Muscle of arm (tissue), 1 donor: ENCODE measurements at regions not wholly inside any gene's neighbourhood (a gene's known extent, or its start where the extent isn't known, plus 50 kb on each side); places are given as distances from the start of the nearest gene placed in this dataset.

ENCODE experiments used
- DNase-seq: peaks from one replicate; pipeline ENCODE4 v3.0.0-alpha.2; 2013

DNA sequence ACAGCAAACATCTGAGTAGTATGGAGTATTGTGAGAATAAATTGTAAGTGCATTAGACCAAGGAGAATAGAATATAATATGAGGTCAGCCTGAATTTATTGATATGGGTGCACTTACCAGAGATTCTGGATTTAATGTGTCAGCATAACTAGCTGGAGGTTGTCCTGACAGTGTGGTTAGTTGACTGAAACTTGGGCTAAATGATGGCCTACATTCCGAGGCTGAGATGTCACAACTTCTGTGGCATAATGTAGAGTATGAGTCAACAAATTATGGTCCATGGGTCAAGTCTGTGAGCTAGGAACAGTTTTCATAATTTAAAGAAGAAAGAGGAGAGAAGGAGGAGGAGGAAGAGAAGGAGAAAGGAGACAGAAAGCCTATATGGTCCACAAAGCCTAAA is 127.6 kb downstream of the QPCT start:
- no peak for DNase-seq

DNA sequence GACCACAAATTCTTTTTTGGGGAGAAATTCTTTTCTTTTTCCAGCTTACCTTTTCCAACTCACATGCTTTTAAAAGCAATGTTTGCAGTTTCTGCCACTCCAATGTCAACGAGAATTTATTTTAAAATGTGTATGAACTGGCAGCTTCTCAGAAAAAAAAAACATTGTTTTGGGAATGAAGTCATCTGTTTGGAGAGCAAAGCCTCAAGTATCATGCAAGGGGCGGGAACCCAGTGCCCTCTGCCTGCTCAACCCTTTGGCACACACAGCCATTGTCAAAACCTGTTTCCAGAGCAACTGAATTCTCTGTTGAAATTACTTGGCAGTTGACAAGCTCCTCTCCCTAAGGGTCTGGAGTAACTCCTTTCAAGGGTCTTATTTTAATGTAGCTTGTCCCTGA is 128.5 kb downstream of the QPCT start:
- no peak for DNase-seq

DNA sequence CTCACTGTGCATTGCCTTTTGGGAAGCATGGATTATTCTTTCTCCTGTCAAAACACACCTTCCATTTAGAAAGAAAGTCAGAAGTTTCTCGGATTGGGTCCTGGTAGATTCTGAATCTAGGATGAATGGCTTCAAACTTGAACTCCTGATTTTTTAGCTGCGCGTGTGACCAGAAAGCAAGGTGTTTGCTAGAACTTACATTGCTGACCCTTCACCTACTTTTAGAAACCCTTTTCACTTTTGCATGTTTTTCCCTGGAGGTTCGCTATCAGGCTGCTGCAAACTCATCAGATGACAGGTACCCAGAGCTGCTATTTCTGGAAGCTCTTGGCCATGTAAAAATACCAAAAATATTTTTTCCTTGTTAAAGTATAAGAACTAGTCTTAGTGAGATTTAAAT is 132.0 kb downstream of the QPCT start:
- DNase-seq = no peak

DNA sequence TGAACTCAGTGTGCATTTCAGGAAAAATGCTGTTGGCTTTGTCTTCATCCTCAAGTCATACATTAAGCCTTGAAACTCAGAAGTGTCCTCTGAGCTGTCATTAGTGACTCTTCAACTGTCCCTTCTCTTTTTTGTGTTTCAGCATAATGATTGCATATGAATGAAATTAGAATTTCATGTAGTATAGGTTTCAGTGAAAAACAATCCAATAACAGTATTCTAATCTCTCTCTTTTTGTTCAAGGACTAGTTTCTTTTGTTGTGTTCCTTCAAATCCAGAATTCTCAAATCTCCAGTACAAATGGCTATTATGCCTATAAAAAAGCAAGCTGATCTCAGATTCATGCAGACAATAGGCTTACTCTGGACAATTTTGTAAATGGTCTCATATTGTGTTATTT is 133.5 kb downstream of the QPCT start:
- DNase-seq = no peak

DNA sequence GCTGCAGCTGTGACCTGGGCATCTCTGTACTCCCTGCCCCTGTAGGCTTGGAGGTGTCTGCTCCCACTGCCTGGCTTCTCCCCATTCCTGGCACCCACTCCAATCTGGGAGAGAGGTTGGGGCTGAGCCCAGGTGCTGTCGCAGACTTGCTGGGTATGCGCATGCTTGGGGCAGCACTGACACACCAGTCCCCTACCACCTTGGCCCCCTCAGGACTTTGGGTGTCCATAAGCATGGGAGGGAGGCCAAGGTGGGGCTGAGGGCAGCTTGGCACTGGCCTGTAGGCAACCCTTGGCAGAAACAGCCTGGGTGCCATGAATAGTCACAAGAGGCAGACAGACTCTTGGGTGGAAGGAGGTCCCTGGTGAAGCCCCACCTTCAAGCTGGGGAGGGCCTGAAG is 136.8 kb downstream of the QPCT start:
- DNase-seq = no peak

DNA sequence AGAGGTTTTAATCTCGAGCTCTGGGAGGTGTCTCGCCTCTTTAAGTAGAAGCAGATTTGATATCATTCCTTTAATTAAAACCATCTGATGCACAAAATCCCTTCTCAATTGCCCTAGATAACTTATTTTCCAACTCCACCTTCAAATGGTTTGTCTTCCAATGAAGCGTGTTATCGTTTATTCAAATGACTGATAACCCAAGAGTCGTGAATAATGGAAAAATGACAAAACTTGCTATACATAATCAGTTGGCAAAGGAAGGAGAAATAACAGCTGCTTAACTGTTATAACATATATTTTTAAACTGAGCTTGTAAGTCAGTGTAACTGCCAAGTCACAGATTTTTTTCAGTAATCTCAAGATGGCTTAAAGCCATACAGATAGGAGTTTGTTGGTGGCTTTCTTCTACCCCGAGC is 144.6 kb downstream of the QPCT start:
- peak; percentile 24 for DNase-seq

DNA sequence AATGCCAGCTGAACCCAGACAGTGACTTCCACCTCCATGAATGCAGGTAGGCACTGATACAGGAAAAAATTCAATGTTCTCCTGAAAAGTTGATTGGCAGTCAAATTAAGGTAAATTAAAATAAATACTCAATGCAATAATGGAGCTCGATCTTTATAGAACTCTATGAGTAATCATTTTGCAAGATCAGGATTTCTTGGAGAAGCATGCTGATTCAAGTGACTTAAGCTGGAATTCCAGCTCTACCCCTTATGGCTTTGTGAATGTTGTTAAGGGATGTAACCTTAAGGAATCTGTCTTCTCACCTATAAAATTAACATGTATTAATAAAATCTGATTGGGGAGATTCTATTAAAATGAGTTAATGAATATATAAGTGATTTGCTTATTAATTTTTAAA is 145.1 kb downstream of the QPCT start:
- no peak for DNase-seq

DNA sequence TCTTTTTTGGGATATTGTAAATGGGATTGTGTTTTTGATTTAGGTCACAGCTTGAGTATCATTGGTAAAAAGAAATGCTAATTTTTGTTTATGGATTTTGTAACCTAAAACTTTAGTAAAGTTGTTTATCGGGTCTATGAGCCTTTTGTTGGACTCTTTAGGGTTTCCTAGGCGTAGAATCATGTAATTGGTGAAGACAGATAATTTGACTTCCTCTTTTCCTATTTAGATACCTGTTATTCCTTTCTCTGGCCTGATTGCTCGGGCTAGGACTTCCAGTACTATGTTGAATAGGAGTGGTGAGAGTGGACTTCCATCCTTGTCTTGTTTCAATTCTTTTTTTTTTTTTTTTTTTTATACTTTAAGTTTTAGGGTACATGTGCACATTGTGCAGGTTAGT is 149.0 kb downstream of the QPCT start:
- no peak for DNase-seq

DNA sequence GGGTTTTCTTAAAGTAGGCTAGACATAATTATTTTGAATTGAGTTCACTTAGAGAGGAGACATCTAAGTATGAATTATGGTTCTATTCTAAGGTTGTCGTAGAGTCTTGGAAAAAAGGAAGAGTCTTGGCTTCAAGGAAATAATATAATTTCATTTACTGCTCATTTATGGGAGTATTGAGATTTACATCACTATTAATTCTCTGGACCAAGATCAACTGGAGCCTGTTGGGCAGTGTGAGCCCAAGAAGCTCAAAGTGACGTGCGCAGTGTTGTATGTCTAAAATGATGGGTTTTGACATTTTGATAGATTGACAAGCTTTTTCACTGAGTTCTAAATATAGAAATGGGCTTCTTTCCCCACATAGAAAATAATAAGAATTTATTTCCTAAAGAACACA is 154.7 kb downstream of the QPCT start:
- DNase-seq = no peak

DNA sequence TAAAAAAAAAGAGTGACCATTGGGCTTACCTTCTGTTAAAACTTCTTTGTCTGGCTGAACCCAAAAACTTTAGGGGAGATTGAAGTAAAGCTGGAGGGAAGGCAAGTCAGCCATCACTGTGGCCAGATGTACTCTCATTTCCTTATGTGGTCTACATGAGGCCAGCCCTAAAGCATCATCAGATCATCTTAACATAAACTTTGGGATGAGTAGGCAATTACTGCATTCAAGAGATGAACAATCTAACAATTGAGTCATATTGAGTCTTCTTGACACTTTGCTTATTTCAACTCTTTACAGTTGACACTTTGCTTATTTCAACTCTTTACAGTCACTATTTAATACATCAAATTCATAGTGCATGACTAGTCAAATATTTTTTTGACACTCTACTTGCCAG is 155.6 kb downstream of the QPCT start:
- DNase-seq = no peak

DNA sequence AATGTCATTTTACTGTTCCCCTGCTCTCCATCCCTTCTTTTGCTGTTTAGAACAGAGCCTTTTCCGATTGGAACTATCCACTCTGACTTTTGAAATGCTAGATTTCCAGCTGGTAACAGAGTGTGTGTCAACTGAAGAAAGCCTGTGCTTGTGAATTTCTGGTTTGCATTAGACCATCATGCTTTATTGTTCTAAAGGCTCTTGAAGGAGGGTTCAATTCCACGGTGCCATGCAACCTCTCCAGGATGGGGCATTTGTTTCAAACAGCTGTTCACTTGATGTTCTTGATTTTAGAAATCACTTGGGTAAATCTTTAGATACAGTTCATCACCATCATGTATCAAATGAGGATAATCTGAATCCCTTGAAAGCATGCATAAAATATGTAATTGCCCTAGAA is 156.7 kb downstream of the QPCT start:
- no peak for DNase-seq

DNA sequence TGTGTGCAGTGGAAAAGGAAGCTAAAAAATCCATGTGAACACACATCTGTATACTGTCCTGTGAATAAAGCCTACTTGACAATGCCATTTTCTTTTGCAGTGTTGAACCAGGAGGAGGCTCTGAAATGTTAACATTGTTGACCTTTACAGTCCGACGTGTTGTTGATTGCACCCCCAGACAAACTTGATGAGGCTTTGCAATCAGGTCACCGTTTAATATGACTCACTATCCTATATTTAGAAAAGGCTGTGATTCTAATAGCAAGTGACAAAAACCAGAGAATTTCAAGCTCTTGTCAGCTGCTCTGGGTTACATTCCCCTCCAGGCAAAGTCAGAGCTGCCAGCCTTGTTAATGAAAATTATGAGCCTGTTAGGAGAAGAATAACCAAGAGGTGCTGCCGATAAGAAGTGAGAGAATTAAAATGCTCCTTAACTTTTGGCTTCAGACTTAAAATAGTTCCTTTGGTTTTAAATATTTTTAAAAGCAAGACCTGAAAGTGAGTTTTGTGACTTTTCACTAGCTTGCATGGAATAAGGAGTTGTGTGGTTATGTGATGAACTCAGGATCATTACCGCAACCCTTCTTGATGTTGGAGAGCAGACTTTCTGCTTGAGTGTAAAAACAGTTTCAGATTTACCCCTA is 162.1 kb downstream of the QPCT start:
- no peak for DNase-seq

DNA sequence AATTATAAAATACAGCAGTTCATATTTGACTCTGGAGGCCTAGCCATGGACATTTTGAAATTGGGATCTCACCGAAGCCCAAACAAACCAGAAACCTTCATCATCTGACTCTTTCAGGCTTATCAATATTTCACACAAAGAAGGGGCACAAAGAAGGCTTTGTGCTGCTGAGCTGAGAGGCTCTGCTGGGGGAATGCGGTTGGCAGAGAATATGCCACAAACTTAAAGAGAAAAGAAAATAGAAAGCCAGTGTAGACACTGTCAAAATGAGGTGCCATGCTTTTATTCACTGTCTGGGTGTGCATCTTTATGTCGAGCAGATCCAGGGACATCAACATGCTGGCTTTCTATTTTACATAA is 162.6 kb downstream of the QPCT start:
- no peak for DNase-seq

DNA sequence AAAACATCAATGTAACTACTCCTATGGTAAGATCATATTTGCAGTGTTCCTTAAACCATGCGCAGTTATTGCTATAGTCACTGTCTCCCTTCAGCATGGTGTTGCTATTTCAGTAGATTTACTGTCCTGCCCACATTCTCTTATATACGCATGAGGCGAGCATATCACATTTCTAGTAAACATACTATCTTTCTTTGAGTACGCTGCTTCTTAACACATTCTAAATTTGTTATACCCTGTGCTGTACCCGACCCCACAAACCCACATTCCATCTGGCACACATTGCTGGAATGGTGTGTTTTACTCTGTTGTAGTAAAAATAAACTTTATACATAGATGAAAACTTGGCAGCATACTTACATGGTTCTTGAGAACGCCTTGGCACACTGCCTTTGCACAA is 163.3 kb downstream of the QPCT start:
- DNase-seq = no peak

DNA sequence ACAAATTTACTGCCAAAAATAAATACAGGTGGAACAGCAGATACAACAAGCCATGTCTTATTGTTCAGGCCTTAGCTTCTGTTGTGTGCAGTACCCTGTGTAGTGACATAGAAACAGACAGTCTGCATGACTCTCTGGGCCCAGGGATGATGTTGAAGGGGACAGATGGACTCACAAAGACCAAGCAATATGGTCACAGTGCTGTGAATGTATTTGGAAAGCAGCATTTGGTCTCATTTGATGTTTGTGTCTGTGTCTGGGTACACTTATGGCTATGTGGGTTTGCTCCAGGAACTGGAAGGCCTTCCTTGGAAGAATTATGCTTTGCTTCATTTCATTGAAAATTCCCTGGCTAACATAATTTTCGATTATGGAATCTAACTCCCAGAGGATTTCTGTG is 158.5 kb downstream of the CDC42EP3 start:
- no peak for DNase-seq

DNA sequence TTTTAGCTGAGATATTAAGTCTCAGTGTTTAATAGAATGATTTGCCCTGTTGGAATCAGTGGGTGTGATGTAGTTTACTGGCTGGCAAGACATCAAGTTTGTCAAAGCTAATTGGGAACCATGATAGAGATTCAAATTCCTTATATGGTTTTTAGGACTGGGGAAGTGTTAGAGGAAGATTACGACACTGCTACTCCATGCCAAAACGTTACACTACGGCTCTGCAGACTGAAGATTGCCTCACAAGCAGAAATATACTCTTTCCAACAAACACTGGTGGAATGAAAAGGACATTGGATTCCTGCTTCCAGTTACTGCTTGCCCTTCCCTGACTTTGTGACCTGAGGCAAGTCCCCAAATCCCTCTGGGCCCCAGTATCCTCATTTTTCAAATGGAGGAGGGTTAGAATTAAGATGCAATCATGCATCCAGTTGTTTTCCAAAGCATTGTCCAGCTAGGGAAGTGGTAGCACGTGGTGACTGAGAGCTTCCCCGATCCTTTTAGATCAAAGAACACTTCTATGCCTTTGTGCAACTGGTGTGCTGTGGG is 147.6 kb downstream of the CDC42EP3 start:
- peak; percentile 86 for DNase-seq

DNA sequence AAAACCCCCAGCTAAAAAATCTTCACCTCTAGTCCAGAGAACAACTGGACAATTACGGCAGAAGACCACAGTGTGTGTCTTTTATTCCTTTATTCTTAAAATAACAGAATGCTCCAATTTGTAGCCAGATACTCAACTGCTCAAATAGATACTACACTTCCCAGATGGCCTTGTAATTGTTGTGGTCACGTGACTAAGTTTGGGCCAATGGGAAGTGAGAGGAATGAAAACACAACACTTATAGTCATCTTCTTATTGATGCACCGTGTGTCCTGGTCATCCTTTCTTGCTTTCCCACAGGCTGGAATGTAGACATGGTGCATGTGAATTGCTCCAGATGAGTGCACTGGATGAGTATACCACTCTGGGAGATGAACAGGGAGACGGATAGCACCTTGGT is 145.1 kb downstream of the CDC42EP3 start:
- DNase-seq = no peak

DNA sequence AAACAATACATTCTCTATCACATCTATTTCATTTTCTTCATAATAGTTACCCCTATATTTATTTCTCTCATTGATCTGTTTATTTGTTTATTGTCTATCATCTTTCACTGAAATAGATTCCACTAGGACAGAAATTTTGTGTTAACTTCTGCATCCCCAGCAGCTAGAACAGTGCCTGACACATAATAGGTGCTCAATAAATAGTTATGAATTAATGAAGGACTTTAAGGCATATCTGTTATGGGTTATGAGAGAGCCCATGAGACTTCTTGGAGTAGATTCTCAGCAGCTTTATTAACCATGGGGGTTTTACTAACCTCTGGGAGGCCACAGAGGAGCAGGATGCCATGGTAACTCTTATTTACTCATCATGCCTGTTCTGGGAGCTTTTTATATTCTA is 144.6 kb downstream of the CDC42EP3 start:
- DNase-seq = no peak

DNA sequence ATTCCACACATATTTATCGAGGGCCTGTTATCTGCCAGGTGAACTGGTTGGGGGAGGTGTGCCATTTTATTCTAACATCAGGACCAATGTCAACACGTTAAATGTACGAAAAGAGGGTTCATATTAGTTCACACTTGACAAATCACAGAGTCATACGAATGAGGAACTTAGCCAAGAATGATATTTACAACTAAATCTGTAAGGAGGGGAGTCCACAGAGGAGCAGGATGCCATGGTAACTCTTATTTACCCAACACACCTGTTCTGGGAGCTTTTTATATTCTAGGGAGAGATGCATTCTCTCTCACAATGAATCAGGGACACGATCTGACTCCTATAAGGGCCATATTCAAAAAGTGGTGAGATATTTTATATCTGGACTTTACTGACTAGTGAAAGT is 144.1 kb downstream of the CDC42EP3 start:
- DNase-seq = no peak

DNA sequence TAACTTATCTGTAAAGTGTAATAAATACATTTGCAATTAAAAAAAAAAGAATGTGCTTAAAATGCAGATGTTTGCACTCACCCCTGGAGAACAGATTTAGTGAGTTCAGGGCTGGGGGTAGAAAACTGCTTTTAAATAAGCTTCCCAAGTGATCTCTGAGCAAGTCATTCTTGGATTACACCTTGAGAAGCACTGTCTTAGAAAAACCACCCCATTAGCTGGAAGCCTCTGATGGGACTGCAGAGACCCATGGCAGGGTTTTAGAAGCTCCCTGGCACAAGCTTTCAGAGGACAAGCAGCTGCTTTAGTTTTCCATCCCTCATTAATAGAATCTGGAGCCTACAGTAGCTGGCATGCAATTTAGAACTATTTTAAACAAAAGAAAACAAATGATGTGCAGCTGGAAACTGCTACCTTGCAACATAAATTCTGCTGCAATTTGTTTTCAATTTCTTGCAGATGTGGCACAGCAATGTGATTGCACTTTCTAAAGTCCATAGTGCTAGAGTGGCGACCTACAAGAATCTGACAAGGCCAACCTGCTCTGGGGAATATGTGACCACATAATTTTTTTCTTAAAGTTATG is 141.5 kb downstream of the CDC42EP3 start:
- DNase-seq = peak; percentile 35

DNA sequence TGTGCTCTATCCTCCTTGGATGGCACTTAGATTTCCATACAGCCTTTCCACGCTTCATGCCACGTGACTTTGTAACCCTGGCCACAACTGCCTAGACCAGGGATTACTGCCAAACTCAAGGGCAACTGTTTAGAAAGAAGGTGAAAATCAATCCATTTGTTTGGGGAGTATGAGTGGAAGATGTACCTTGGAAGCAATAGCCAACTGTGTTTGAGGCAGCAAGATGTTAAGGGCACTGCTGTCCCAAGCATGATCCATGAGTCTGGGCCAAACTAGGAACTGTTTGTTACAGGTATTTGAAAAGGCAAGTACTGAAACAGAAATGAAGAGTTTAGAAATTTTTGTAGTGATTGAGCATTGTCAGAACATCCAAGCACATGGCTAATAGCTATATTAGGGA is 138.9 kb downstream of the CDC42EP3 start:
- DNase-seq = no peak

DNA sequence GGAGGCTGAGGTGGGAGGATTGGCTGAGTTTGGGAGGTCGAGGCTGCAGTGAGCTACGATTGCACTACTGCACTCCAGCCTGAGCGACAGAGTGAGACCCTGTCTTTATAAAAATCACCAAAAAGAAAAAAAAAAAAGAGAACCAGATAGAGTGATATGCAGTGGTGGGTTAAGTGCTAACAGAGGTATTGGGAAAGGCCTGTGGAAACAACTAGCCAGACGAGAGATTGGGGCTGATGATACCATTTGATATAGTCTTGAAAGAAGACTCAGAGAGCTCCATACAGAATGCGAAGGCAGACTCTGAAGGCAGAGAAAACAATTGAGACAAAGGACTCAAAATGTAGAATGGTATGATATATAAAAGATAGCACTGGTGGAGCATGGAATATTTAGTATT is 134.1 kb downstream of the CDC42EP3 start:
- DNase-seq = no peak

DNA sequence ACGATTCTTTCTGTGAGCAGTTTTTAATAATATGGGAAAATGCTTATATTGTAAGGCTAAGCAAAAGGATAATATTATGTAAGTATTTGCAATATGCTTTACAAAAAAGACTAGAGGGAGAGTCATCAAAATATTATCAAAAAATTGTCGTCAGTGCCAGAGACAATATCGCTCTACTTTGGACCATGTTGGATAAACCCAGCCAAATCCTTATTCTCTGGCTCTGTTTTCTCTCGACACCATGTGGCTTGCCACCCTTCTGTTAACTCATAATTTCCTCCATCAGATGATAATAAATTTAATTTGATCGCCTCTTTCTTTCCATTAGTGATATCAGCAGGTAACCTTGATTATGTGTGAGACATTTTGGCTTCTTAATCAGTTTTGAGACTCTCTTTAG is 129.9 kb downstream of the CDC42EP3 start:
- no peak for DNase-seq

DNA sequence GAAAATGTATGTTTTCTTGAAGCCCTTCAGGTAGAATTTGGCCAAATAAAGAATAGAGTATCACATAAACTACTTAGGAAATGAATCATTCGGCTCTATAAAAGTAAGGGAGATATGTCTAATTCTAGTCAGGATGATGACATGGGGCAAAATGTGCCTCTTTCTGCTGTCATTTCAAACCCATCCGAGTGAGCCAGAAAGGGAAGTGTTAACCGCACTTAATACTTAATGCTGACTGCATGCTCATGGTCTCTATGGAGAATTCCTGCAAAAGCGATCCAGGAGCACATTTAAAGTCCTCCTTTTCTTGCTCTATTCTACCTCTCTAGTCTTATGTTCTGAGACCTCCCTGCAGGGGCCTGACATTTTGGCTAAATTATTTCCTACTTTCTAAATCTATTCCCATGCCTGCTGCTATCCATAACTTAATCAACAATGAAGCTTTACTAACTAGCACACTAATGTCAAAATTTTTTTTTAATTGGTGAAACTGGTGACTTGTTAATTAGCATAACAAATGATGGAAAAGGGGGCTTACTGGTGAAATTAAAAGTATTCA is 127.4 kb downstream of the CDC42EP3 start:
- DNase-seq = no peak
